ENCODE measurements at regions not wholly inside any gene's neighbourhood (a gene's known extent, or its start where the extent isn't known, plus 50 kb on each side); places are given as distances from the start of the nearest gene placed in this dataset.

GRCh38 chr17:17417718-17418181, 59.0 kb upstream of the MED9 start:
- TF ChIP-seq CTCF (IDR thresholded peaks at IDR 0.05; ENCODE audit: poor library complexity) (no peak), EZH2 (IDR thresholded peaks at IDR 0.05; ENCODE audit: borderline replicate concordance) (no peak)

Measured in hepatocyte (in vitro differentiated cells).